ENCODE measurements at regions not wholly inside any gene's neighbourhood (a gene's known extent, or its start where the extent isn't known, plus 50 kb on each side); places are given as distances from the start of the nearest gene placed in this dataset.

GRCh38 chr7:68785036-68785435, 813.2 kb upstream of the AUTS2 start (continued):
- TF ChIP-seq SP2 (IDR thresholded peaks at IDR 0.05; ENCODE audit: low read length) = no peak
- no peak for TF ChIP-seq HDAC6 (IDR thresholded peaks at IDR 0.05; ENCODE audit: low read depth, low read length)
- no peak for TF ChIP-seq EZH2 (IDR thresholded peaks at IDR 0.05; ENCODE audit: low read depth, low read length, severe bottlenecking)
- no peak for TF ChIP-seq PHF8 (conservative IDR thresholded peaks at IDR 0.05; ENCODE audit: low read depth, low read length)

Measured in H1 (cell line).